H9 (cell line): ENCODE measurements at regions not wholly inside any gene's neighbourhood (a gene's known extent, or its start where the extent isn't known, plus 50 kb on each side); places are given as distances from the start of the nearest gene placed in this dataset.

Experiments
- DNase-seq: peaks from one replicate; pipeline ENCODE4 v3.0.0-alpha.2; 2017
- H2AFZ ChIP-seq: one replicate; pipeline ENCODE4 v1.6.1; 2013; ENCODE audit warnings: mild to moderate bottlenecking, low read length, control low read depth, moderate library complexity
- H2AK5ac ChIP-seq: 2 replicates; pipeline ENCODE4 v1.6.1; 2013; ENCODE audit warnings: low read length, control low read depth, mixed read lengths; ENCODE audit not compliant: insufficient read length
- H2BK120ac ChIP-seq: one replicate; pipeline ENCODE4 v1.6.1; 2013; ENCODE audit warnings: low read depth, mild to moderate bottlenecking, low read length, control low read depth, inconsistent platforms; ENCODE audit not compliant: poor library complexity, severe bottlenecking
- H2BK12ac ChIP-seq: 2 replicates; pipeline ENCODE4 v1.6.1; 2013; ENCODE audit warnings: low read length, control low read depth, mixed read lengths, low read depth; ENCODE audit not compliant: insufficient read length
- H2BK15ac ChIP-seq: 2 replicates; pipeline ENCODE4 v1.6.1; 2013; ENCODE audit warnings: low read depth, low read length, control low read depth
- H2BK20ac ChIP-seq: one replicate; pipeline ENCODE4 v1.6.1; 2013; ENCODE audit warnings: low read depth, mild to moderate bottlenecking, low read length, control low read depth, inconsistent platforms; ENCODE audit not compliant: poor library complexity, severe bottlenecking
- H2BK5ac ChIP-seq: 2 replicates; pipeline ENCODE4 v1.6.1; 2013; ENCODE audit warnings: low read length, control low read depth, mixed read lengths; ENCODE audit not compliant: insufficient read length
- H3K14ac ChIP-seq: 2 replicates; pipeline ENCODE4 v1.6.1; 2013; ENCODE audit warnings: low read length, control low read depth; ENCODE audit not compliant: insufficient read depth
- H3K18ac ChIP-seq: 2 replicates; pipeline ENCODE4 v1.6.1; 2013; ENCODE audit warnings: low read depth, mild to moderate bottlenecking, mixed read lengths, low read length, control low read depth; ENCODE audit not compliant: insufficient read length
- H3K23ac ChIP-seq: 2 replicates; pipeline ENCODE4 v1.6.1; 2013; ENCODE audit warnings: low read length, control low read depth, mixed read lengths, low read depth; ENCODE audit not compliant: insufficient read length
- H3K23me2 ChIP-seq: 2 replicates; pipeline ENCODE4 v1.6.1; 2013; ENCODE audit warnings: low read depth, mild to moderate bottlenecking, mixed read lengths, low read length, control low read depth; ENCODE audit not compliant: insufficient read length, poor library complexity, severe bottlenecking
- H3K27ac ChIP-seq: 2 replicates; pipeline ENCODE4 v1.5.1; 2013; ENCODE audit warnings: low read length, control low read depth, mixed read lengths, low read depth; ENCODE audit not compliant: insufficient read length
- H3K27me3 ChIP-seq: 2 replicates; pipeline ENCODE4 v1.6.1; 2013; ENCODE audit warnings: low read length, control low read depth, inconsistent platforms; ENCODE audit not compliant: insufficient read depth
- H3K4ac ChIP-seq: 2 replicates; pipeline ENCODE4 v1.6.1; 2013; ENCODE audit warnings: low read depth, mild to moderate bottlenecking, control low read depth, inconsistent platforms, low read length, moderate library complexity
- H3K4me1 ChIP-seq: 2 replicates; pipeline ENCODE4 v1.6.1; 2013; ENCODE audit warnings: low read length, control low read depth, inconsistent platforms; ENCODE audit not compliant: insufficient read depth
- H3K4me2 ChIP-seq: 2 replicates; pipeline ENCODE4 v1.6.1; 2013; ENCODE audit warnings: low read length, control low read depth, mixed read lengths; ENCODE audit not compliant: insufficient read length, insufficient read depth
- H3K56ac ChIP-seq: 2 replicates; pipeline ENCODE4 v1.6.1; 2013; ENCODE audit warnings: low read depth, mild to moderate bottlenecking, mixed read lengths, low read length, control low read depth; ENCODE audit not compliant: insufficient read length
- H3K79me1 ChIP-seq: 2 replicates; pipeline ENCODE4 v1.6.1; 2013; ENCODE audit warnings: low read depth, mild to moderate bottlenecking, moderate library complexity, low read length, control low read depth, inconsistent platforms; ENCODE audit not compliant: insufficient read depth, poor library complexity, severe bottlenecking
- H3K79me2 ChIP-seq: 2 replicates; pipeline ENCODE4 v1.6.1; 2013; ENCODE audit warnings: low read length, control low read depth, inconsistent platforms; ENCODE audit not compliant: insufficient read depth
- H3K9ac ChIP-seq: 2 replicates; pipeline ENCODE4 v1.6.1; 2013; ENCODE audit warnings: low read length, control low read depth, mixed read lengths; ENCODE audit not compliant: insufficient read length; ENCODE audit errors: extremely low read depth
- H3K9me3 ChIP-seq: one replicate; pipeline ENCODE4 v1.6.1; 2013; ENCODE audit warnings: low read depth, low read length, inconsistent platforms; ENCODE audit not compliant: control insufficient read depth
- H3T11ph ChIP-seq: one replicate; pipeline ENCODE4 v1.6.1; 2013; ENCODE audit warnings: mild to moderate bottlenecking, low read length, control low read depth, inconsistent platforms
- H4K20me1 ChIP-seq: one replicate; pipeline ENCODE4 v1.6.1; 2013; ENCODE audit not compliant: control insufficient read depth, insufficient read length, insufficient read depth
- H4K5ac ChIP-seq: 2 replicates; pipeline ENCODE4 v1.6.1; 2013; ENCODE audit warnings: low read depth, mild to moderate bottlenecking, mixed read lengths, low read length, control low read depth; ENCODE audit not compliant: insufficient read length
- H4K8ac ChIP-seq: replicated peaks from 2 replicates; pipeline ENCODE4 v1.6.1; 2013; ENCODE audit warnings: low read length, control low read depth, mixed read lengths, low read depth; ENCODE audit not compliant: insufficient read length
- H4K91ac ChIP-seq: 2 replicates; pipeline ENCODE4 v1.6.1; 2013; ENCODE audit warnings: low read depth, mild to moderate bottlenecking, moderate library complexity, mixed read lengths, low read length, control low read depth; ENCODE audit not compliant: insufficient read length
- H3K27ac Mint-ChIP-seq, 3 experiments: 2 replicates in 2 of 3; 3 replicates in 1 of 3; pipeline ENCODE4 v1.8.0; 2020 to 2021; ENCODE audit warnings: mixed read lengths in 3 of 3, mild to moderate bottlenecking in 1 of 3, moderate library complexity in 1 of 3
- H3K27me3 Mint-ChIP-seq: 2 replicates; pipeline ENCODE4 v1.8.0; 2021; ENCODE audit warnings: low read depth, mild to moderate bottlenecking, moderate library complexity, mixed read lengths
- H3K36me3 Mint-ChIP-seq, 3 experiments: 2 replicates in 2 of 3; 3 replicates in 1 of 3; pipeline ENCODE4 v1.8.0; 2020 to 2021; ENCODE audit warnings: low read depth in 3 of 3, mixed read lengths in 3 of 3; ENCODE audit not compliant: insufficient read depth in 1 of 3
- H3K4me1 Mint-ChIP-seq, 2 experiments: 2 replicates each; pipeline ENCODE4 v1.8.0; 2020; ENCODE audit warnings: mixed read lengths in 2 of 2
- H3K4me3 Mint-ChIP-seq, 2 experiments: 2 replicates in 1 of 2; 3 replicates in 1 of 2; pipeline ENCODE4 v1.8.0; 2020 to 2021; ENCODE audit warnings: mild to moderate bottlenecking in 2 of 2, mixed read lengths in 2 of 2, moderate library complexity in 1 of 2
- H3K9me3 Mint-ChIP-seq, 2 experiments: 2 replicates in 1 of 2; 3 replicates in 1 of 2; pipeline ENCODE4 v1.8.0; 2020; ENCODE audit warnings: mild to moderate bottlenecking in 2 of 2, mixed read lengths in 2 of 2, moderate library complexity in 1 of 2
- CTCF ChIP-seq: fragments of 200-600 bp; sonication (generic); conservative IDR thresholded peaks from 3 replicates; pipeline ENCODE4 v1.8.0; 2021; ENCODE audit warnings: antibody characterized with exemption, mild to moderate bottlenecking
- WGBS: extraction: QIAGEN DNeasy Blood & Tissue Kit; methylation state at CpG from one replicate; pipeline ENCODE4 v1.1.7; 2013; ENCODE audit warnings: missing lambda C conversion rate, low lambda C conversion rate, mixed read lengths; ENCODE audit not compliant: insufficient read length; ENCODE audit errors: extremely low coverage; 5-methylcytosine and 5-hydroxymethylcytosine counted together

DNA sequence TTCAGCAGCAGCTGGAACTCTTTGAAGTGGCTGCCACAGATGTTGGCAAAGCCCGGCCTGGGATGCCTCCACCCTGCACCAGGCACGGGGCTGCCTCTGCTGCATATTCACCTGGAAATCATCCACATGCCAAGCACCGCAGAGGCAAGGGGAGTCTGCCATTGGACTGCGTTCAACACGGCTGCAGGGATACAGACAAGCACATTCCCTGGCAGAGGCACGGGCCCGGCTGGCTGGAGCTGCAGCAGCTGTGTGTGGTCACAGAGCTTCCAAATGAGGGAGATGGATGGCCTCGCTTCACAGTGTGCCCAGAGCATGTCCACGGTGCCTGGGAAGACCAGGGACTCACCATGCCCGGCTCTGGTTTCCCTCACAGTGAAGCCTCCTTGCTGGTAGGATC lies 1378.9 kb downstream of the TBC1D22A start:
- Histone ChIP-seq H3K9ac (no peak overlapping the region), H2BK5ac (no peak overlapping the region), H4K5ac (no peak overlapping the region), H3K9me3 (no peaks in the 10 kb centered on the region), H2BK120ac (no peak overlapping the region), H3K56ac (no peak overlapping the region), H3K23ac (no peak overlapping the region), H2AFZ (no peak overlapping the region), H2AK5ac (no peak overlapping the region), H3K4me2 (no peak overlapping the region), H3K14ac (no peak overlapping the region), H3K79me1 (no peaks in the 10 kb centered on the region), H3K4ac (no peak overlapping the region), H3K79me2 (no peaks in the 10 kb centered on the region), H2BK15ac (no peak overlapping the region), H4K91ac (no peak overlapping the region), H3K27me3 (no peaks in the 10 kb centered on the region), H3K27ac (no peak overlapping the region), H3T11ph (no peak overlapping the region), H3K23me2 (no peaks in the 10 kb centered on the region), H2BK20ac (no peak overlapping the region), H4K20me1 (no peaks in the 10 kb centered on the region), H3K4me1 (no peaks in the 10 kb centered on the region), H3K18ac (no peak overlapping the region), H2BK12ac (no peak overlapping the region), H4K8ac (no peak overlapping the region)
- TF ChIP-seq CTCF: no peak
- WGBS: no CpG with 5 or more reads among the region's 10 CpGs
- Mint-ChIP-seq H3K36me3 (no peaks in the 10 kb centered on the region; a peak in 1 of 7 replicates), H3K4me3 (no peak overlapping the region), H3K27me3 (peaks cover 32% of the 10 kb centered on the region), H3K4me1 (peaks cover 0 to 12% of the 10 kb centered on the region in 2 experiments; a peak in 3 of 4 replicates), H3K27ac (no peak overlapping the region), H3K9me3 (no peaks in the 10 kb centered on the region)
- DNase-seq: no peak
